ENCODE measurements at regions not wholly inside any gene's neighbourhood (a gene's known extent, or its start where the extent isn't known, plus 50 kb on each side); places are given as distances from the start of the nearest gene placed in this dataset.

- no peak for DNase-seq (ENCODE audit: low read depth in 2 of 2)
Observed at GRCh38 chr18:46321955-46322354, 217.8 kb downstream of the HAUS1 start.

GRCh38 chr18:46322411-46322891 is 218.3 kb downstream of the HAUS1 start:
- no peak for DNase-seq (ENCODE audit: low read depth in 2 of 2)

- DNase-seq (ENCODE audit: low read depth in 2 of 2), result no peak
Observed at GRCh38 chr18:46322941-46323340, 218.8 kb downstream of the HAUS1 start.

GRCh38 chr18:46324087-46324955 is 220.1 kb downstream of the HAUS1 start:
- DNase-seq (ENCODE audit: low read depth in 2 of 2), result no peak

- no peak for DNase-seq (ENCODE audit: low read depth in 2 of 2)
Observed at GRCh38 chr18:46325895-46326294, 221.7 kb downstream of the HAUS1 start.

- DNase-seq (ENCODE audit: low read depth in 2 of 2), result no peak
Observed at GRCh38 chr18:46329736-46330246, 225.6 kb downstream of the HAUS1 start.

GRCh38 chr18:46331316-46331715 is 227.1 kb downstream of the HAUS1 start:
- DNase-seq (ENCODE audit: low read depth in 2 of 2), result no peak

- DNase-seq (ENCODE audit: low read depth in 2 of 2), result no peak
Observed at GRCh38 chr18:46332286-46332801, 228.2 kb downstream of the HAUS1 start.

GRCh38 chr18:46332921-46333341 is 228.7 kb downstream of the HAUS1 start:
- DNase-seq (ENCODE audit: low read depth in 2 of 2), result no peak

- no peak for DNase-seq (ENCODE audit: low read depth in 2 of 2)
Observed at GRCh38 chr18:46333431-46334135, 229.4 kb downstream of the HAUS1 start.

GRCh38 chr18:46334868-46335281 is 230.7 kb downstream of the HAUS1 start:
- no peak for DNase-seq (ENCODE audit: low read depth in 2 of 2)

- no peak for DNase-seq (ENCODE audit: low read depth in 2 of 2)
Observed at GRCh38 chr18:46335534-46336101, 231.4 kb downstream of the HAUS1 start.

GRCh38 chr18:46336278-46337111 is 232.3 kb downstream of the HAUS1 start:
- DNase-seq (ENCODE audit: low read depth in 2 of 2), result no peak

GRCh38 chr18:46337271-46337670 is 233.1 kb downstream of the HAUS1 start:
- DNase-seq (ENCODE audit: low read depth in 2 of 2), result no peak

GRCh38 chr18:46338205-46338604 is 234.0 kb downstream of the HAUS1 start:
- no peak for DNase-seq (ENCODE audit: low read depth in 2 of 2)

GRCh38 chr18:46338766-46339165 is 234.6 kb downstream of the HAUS1 start:
- no peak for DNase-seq (ENCODE audit: low read depth in 2 of 2)

GRCh38 chr18:46340716-46341115 is 236.5 kb downstream of the HAUS1 start:
- no peak for DNase-seq (ENCODE audit: low read depth in 2 of 2)

GRCh38 chr18:46341986-46342525 is 237.9 kb downstream of the HAUS1 start:
- DNase-seq (ENCODE audit: low read depth in 2 of 2), result no peak

GRCh38 chr18:46343456-46343855 is 239.3 kb downstream of the HAUS1 start:
- no peak for DNase-seq (ENCODE audit: low read depth in 2 of 2)

- peak in 1 of 2 donors; percentile 10 for DNase-seq (ENCODE audit: low read depth in 2 of 2)
Observed at GRCh38 chr18:46343931-46344372, 239.8 kb downstream of the HAUS1 start.
